Small intestine (tissue), 7 donors: ENCODE measurements at regions not wholly inside any gene's neighbourhood (a gene's known extent, or its start where the extent isn't known, plus 50 kb on each side); places are given as distances from the start of the nearest gene placed in this dataset.
"Not testable (repeated sequence)": the region's sequence is repeated elsewhere in the genome, so short reads cannot be mapped to it uniquely, and the experiment has no call there.

Source experiments
- DNase-seq, 2 donors: peaks; one replicate each; pipeline versions ENCODE4 v3.0.0 to v3.0.0-alpha.2; 2013
- FAIRE-seq: peaks from 2 replicates; lab custom pipeline; 2012; peaks lifted over from hg19 to GRCh38; lab: Jason Lieb, UNC
- H3K27ac ChIP-seq, 3 donors: one replicate each; pipeline ENCODE4 v1.5.1; 2013; ENCODE audit warnings: low read length in 2 of 3, mild to moderate bottlenecking in 2 of 3, control low read depth in 1 of 3, inconsistent platforms in 1 of 3, low read depth in 1 of 3, moderate library complexity in 1 of 3
- H3K27me3 ChIP-seq, 3 donors: one replicate each; pipeline ENCODE4 v1.6.1; 2013; ENCODE audit warnings: low read length in 3 of 3, inconsistent platforms in 1 of 3; ENCODE audit not compliant: control insufficient read depth in 3 of 3, insufficient read depth in 3 of 3
- H3K36me3 ChIP-seq, 3 donors: one replicate each; pipeline ENCODE4 v1.6.1; 2013; ENCODE audit warnings: low read length in 3 of 3, inconsistent platforms in 1 of 3, low read depth in 1 of 3, mild to moderate bottlenecking in 1 of 3, moderate library complexity in 1 of 3; ENCODE audit not compliant: control insufficient read depth in 3 of 3, insufficient read depth in 2 of 3
- H3K4me1 ChIP-seq, 3 donors: one replicate each; pipeline ENCODE4 v1.6.1; 2013; ENCODE audit warnings: low read length in 2 of 3, inconsistent platforms in 1 of 3, low read depth in 1 of 3, mild to moderate bottlenecking in 1 of 3, moderate library complexity in 1 of 3; ENCODE audit not compliant: control insufficient read depth in 3 of 3, insufficient read depth in 2 of 3
- H3K4me3 ChIP-seq, 3 donors: one replicate each; pipeline ENCODE4 v1.5.1; 2013; ENCODE audit warnings: low read length in 3 of 3, control low read depth in 1 of 3, inconsistent platforms in 1 of 3, low read depth in 1 of 3, mild to moderate bottlenecking in 1 of 3, moderate library complexity in 1 of 3
- H3K9me3 ChIP-seq, 2 donors: one replicate each; pipeline ENCODE4 v1.6.1; 2013; ENCODE audit warnings: low read depth in 1 of 2, low read length in 1 of 2; ENCODE audit not compliant: control insufficient read depth in 2 of 2, insufficient read depth in 1 of 2
- WGBS, 3 donors: extraction: QIAGEN DNeasy Blood & Tissue Kit; methylation state at CpG; one replicate each; pipeline ENCODE4 v1.1.7; 2013; 5-methylcytosine and 5-hydroxymethylcytosine counted together
- donor health status: healthy with polysubstance abuse.
- donor health status: control.
- donor health status: control.
- donor health status: Bipolar disorder and iron deficiency.
- donor health status: healthy.

GRCh38 chr2:109055435-109055834 is 66.4 kb upstream of the EDAR start:
- FAIRE-seq = no peak
- DNase-seq = no peak
- H3K4me3 ChIP-seq = no peak overlapping the region

GRCh38 chr2:109054865-109055264 is 65.8 kb upstream of the EDAR start:
- DNase-seq = no peak
- Histone ChIP-seq H3K9me3 (no peaks in the 10 kb centered on the region), H3K27ac (no peak overlapping the region), H3K4me1 (peaks cover 0 to 3% (median 2%) of the 10 kb centered on the region in 3 donors), H3K36me3 (no peaks in the 10 kb centered on the region), H3K27me3 (no peaks in the 10 kb centered on the region), H3K4me3 (no peak overlapping the region)
- no peak for FAIRE-seq
- WGBS, 3 donors = 83 to 89% (median 88%) methylated on average over 3 of the region's 3 CpGs

More at GRCh38 chr2:109055435-109055834, 66.4 kb upstream of the EDAR start:
- no peaks in the 10 kb centered on the region for H3K27me3 ChIP-seq
- H3K36me3 ChIP-seq = no peaks in the 10 kb centered on the region
- no peak overlapping the region for H3K27ac ChIP-seq
- peaks cover 0 to 7% (median 3%) of the 10 kb centered on the region in 3 donors for H3K4me1 ChIP-seq
- no peaks in the 10 kb centered on the region for H3K9me3 ChIP-seq
- WGBS, 3 donors = 88 to 89% (median 89%) methylated on average over 14 of the region's 14 CpGs

- Histone ChIP-seq H3K4me3 (no peak overlapping the region), H3K9me3 (no peaks in the 10 kb centered on the region), H3K36me3 (no peaks in the 10 kb centered on the region), H3K4me1 (no peaks in the 10 kb centered on the region), H3K27me3 (no peaks in the 10 kb centered on the region), H3K27ac (no peak overlapping the region)
- DNase-seq (no peak), FAIRE-seq (no peak)
- 91 to 95% (median 93%) methylated on average over 9 of the region's 9 CpGs for WGBS, 3 donors
Observed at GRCh38 chr2:109053716-109054115, 64.7 kb upstream of the EDAR start.

GRCh38 chr2:109052922-109053321 is 63.9 kb upstream of the EDAR start:
- no peak for FAIRE-seq

GRCh38 chr2:109049022-109049421 is 60.0 kb upstream of the EDAR start:
- no peak overlapping the region for H3K27ac ChIP-seq
- DNase-seq = no peak
- H3K4me3 ChIP-seq = no peak overlapping the region
- no peaks in the 10 kb centered on the region for H3K27me3 ChIP-seq
- no peaks in the 10 kb centered on the region for H3K9me3 ChIP-seq
- no peak for FAIRE-seq
- WGBS, 3 donors = 81 to 89% (median 81%) methylated on average over 6 of the region's 6 CpGs
- no peaks in the 10 kb centered on the region for H3K36me3 ChIP-seq
- peaks cover 0 to 6% (median 0%) of the 10 kb centered on the region in 3 donors for H3K4me1 ChIP-seq

More at GRCh38 chr2:109052922-109053321, 63.9 kb upstream of the EDAR start:
- 89 to 91% (median 91%) methylated on average over 6 of the region's 6 CpGs for WGBS, 3 donors
- no peaks in the 10 kb centered on the region for H3K36me3 ChIP-seq
- H3K4me1 ChIP-seq = no peaks in the 10 kb centered on the region
- H3K27ac ChIP-seq = no peak overlapping the region
- DNase-seq = no peak
- H3K9me3 ChIP-seq = no peaks in the 10 kb centered on the region
- H3K27me3 ChIP-seq = no peaks in the 10 kb centered on the region
- H3K4me3 ChIP-seq = no peak overlapping the region

- Histone ChIP-seq H3K27me3 (no peaks in the 10 kb centered on the region), H3K9me3 (no peaks in the 10 kb centered on the region), H3K4me3 (no peak overlapping the region), H3K36me3 (no peaks in the 10 kb centered on the region), H3K4me1 (peaks cover 0 to 6% (median 0%) of the 10 kb centered on the region in 3 donors), H3K27ac (no peak overlapping the region)
- no peak for FAIRE-seq
- DNase-seq = no peak
- 89 to 96% (median 95%) methylated on average over 1 of the region's 1 CpG for WGBS, 3 donors
Observed at GRCh38 chr2:109048163-109048562, 59.1 kb upstream of the EDAR start.

- H3K4me3 ChIP-seq, DNase-seq, H3K9me3 ChIP-seq, H3K36me3 ChIP-seq, H3K27ac ChIP-seq, FAIRE-seq, H3K4me1 ChIP-seq, H3K27me3 ChIP-seq: not testable (repeated sequence)
- WGBS, 3 donors = 84 to 95% (median 89%) methylated on average over 5 of the region's 5 CpGs
Observed at GRCh38 chr2:109047569-109047968, 58.5 kb upstream of the EDAR start.

GRCh38 chr2:109046925-109047508 is 58.0 kb upstream of the EDAR start:
- Histone ChIP-seq H3K4me1 (peaks cover 0 to 6% (median 0%) of the 10 kb centered on the region in 3 donors), H3K4me3 (no peak overlapping the region), H3K36me3 (no peaks in the 10 kb centered on the region), H3K9me3 (no peaks in the 10 kb centered on the region), H3K27me3 (no peaks in the 10 kb centered on the region), H3K27ac (no peak overlapping the region)
- FAIRE-seq = no peak
- WGBS, 3 donors = 69 to 86% (median 70%) methylated on average over 4 of the region's 4 CpGs
- DNase-seq = no peak

- no peak for FAIRE-seq
Observed at GRCh38 chr2:109045505-109045904, 56.5 kb upstream of the EDAR start.

More at GRCh38 chr2:109045505-109045904, 56.5 kb upstream of the EDAR start:
- DNase-seq = peak in 1 of 2 donors; percentile 36
- no peak overlapping the region for H3K4me3 ChIP-seq
- peaks cover 0 to 6% (median 0%) of the 10 kb centered on the region in 3 donors for H3K4me1 ChIP-seq
- no peak overlapping the region for H3K27ac ChIP-seq
- 20 to 53% (median 40%) methylated on average over 9 of the region's 9 CpGs for WGBS, 3 donors
- no peaks in the 10 kb centered on the region for H3K36me3 ChIP-seq
- H3K9me3 ChIP-seq = no peaks in the 10 kb centered on the region
- H3K27me3 ChIP-seq = no peaks in the 10 kb centered on the region
